Vagina (tissue), 2 donors: ENCODE measurements at regions not wholly inside any gene's neighbourhood (a gene's known extent, or its start where the extent isn't known, plus 50 kb on each side); places are given as distances from the start of the nearest gene placed in this dataset.

Source experiments
- CTCF ChIP-seq, 3 experiments: fragments of 450-650 bp in 2 of 3; fragments of 200-600 bp in 1 of 3; sonication (generic) in 1 of 3; IDR thresholded peaks; one replicate each; pipeline ENCODE4 v1.5.1; 2017 to 2019; ENCODE audit warnings: antibody characterized with exemption in 3 of 3, mild to moderate bottlenecking in 2 of 3, moderate library complexity in 2 of 3
- POLR2A ChIP-seq, 2 donors: fragments of 450-650 bp; IDR thresholded peaks; one replicate each; pipeline ENCODE4 v1.6.1; 2017; ENCODE audit warnings: antibody characterized with exemption in 2 of 2, mild to moderate bottlenecking in 2 of 2, moderate library complexity in 2 of 2
- POLR2AphosphoS5 ChIP-seq, 2 donors: sonication (generic); formaldehyde crosslinking; IDR thresholded peaks; one replicate each; pipeline ENCODE4 v1.9.0; 2017; ENCODE audit warnings: antibody characterized with exemption in 2 of 2, mild to moderate bottlenecking in 2 of 2, low read depth in 1 of 2; ENCODE audit not compliant: insufficient read depth in 1 of 2

- TF ChIP-seq POLR2A (IDR thresholded peaks at IDR 0.05) (no peak), CTCF (IDR thresholded peaks at IDR 0.05) (no peak), POLR2AphosphoS5 (IDR thresholded peaks at IDR 0.05; ENCODE audit: insufficient read depth in 1 of 2, low read depth in 1 of 2) (no peak)
These were observed 1280.6 kb upstream of the CNTN5 start for GRCh38 chr11:97739932-97740800.
